ENCODE measurements at regions not wholly inside any gene's neighbourhood (a gene's known extent, or its start where the extent isn't known, plus 50 kb on each side); places are given as distances from the start of the nearest gene placed in this dataset.

DNA sequence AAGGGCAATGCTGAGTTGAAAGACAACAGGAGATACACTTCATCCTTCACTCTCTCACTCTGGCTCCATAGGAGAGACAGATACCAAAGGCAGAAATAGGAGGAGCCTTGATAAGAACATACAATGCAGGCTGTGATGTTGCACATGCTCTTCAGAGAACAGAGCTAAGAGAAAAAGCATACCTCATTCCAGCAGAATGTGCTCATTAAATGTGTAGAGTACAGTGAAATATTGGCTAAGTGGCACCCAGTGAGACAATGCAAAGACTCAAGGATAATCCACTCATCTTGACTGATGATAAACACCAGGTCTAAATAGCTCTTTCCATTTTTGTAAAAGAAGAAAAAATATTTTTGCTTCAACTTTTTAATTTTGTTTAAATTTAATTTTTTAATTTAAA is 139.7 kb downstream of the OR2K2 start:
- Mint-ChIP-seq H3K9me3 (no peaks in the 10 kb centered on the region), H3K4me1 (peaks cover 13% of the 10 kb centered on the region), H3K27me3 (ENCODE audit: low read depth) (no peaks in the 10 kb centered on the region), H3K4me3 (no peak overlapping the region), H3K27ac (no peak overlapping the region), H3K36me3 (no peaks in the 10 kb centered on the region)
- ATAC-seq (no peak), DNase-seq (ENCODE audit: low spot score) (no peak)
- TF ChIP-seq, protein P1, sequence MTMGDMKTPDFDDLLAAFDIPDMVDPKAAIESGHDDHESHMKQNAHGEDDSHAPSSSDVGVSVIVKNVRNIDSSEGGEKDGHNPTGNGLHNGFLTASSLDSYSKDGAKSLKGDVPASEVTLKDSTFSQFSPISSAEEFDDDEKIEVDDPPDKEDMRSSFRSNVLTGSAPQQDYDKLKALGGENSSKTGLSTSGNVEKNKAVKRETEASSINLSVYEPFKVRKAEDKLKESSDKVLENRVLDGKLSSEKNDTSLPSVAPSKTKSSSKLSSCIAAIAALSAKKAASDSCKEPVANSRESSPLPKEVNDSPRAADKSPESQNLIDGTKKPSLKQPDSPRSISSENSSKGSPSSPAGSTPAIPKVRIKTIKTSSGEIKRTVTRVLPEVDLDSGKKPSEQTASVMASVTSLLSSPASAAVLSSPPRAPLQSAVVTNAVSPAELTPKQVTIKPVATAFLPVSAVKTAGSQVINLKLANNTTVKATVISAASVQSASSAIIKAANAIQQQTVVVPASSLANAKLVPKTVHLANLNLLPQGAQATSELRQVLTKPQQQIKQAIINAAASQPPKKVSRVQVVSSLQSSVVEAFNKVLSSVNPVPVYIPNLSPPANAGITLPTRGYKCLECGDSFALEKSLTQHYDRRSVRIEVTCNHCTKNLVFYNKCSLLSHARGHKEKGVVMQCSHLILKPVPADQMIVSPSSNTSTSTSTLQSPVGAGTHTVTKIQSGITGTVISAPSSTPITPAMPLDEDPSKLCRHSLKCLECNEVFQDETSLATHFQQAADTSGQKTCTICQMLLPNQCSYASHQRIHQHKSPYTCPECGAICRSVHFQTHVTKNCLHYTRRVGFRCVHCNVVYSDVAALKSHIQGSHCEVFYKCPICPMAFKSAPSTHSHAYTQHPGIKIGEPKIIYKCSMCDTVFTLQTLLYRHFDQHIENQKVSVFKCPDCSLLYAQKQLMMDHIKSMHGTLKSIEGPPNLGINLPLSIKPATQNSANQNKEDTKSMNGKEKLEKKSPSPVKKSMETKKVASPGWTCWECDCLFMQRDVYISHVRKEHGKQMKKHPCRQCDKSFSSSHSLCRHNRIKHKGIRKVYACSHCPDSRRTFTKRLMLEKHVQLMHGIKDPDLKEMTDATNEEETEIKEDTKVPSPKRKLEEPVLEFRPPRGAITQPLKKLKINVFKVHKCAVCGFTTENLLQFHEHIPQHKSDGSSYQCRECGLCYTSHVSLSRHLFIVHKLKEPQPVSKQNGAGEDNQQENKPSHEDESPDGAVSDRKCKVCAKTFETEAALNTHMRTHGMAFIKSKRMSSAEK (CRISPR knock-in tag; IDR thresholded peaks at IDR 0.05; ENCODE audit: borderline replicate concordance), result no peak
- ChIA-PET CTCF (no interaction called here), POLR2A (no interaction called here)

DNA sequence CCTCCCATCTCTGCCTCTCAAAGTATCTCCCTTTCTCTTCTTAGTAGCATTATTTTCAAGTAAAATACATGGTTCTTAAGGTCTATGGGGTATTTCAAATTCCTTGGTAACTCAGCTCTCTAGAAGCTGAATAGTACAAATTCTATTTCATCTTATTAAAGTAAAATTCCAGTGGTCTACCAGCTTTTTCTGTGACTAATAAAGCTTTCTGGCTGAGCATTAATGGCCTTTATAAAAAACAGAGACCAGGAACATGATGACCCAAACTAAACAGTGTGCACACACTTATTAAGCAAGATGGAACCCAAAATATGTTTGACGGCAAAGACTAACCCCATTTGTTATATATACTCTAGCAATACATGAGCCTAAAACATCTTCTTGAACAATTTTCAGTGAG is 142.6 kb downstream of the OR2K2 start:
- POLR2A ChIA-PET, result no interaction called here
- DNase-seq (ENCODE audit: low spot score) (no peak), ATAC-seq (no peak)
- TF ChIP-seq ZNF396 (CRISPR knock-in tag; IDR thresholded peaks at IDR 0.05; ENCODE audit: borderline replicate concordance) (no peak), GTF2I (CRISPR knock-in tag; conservative IDR thresholded peaks at IDR 0.05) (no peak), ESRRA (CRISPR knock-in tag; IDR thresholded peaks at IDR 0.05; ENCODE audit: borderline replicate concordance) (no peak), NR3C1 (CRISPR knock-in tag; conservative IDR thresholded peaks at IDR 0.05; ENCODE audit: low read depth) (no peak), NR1H2 (CRISPR knock-in tag; IDR thresholded peaks at IDR 0.05) (no peak)
- TF ChIP-seq, protein P2, sequence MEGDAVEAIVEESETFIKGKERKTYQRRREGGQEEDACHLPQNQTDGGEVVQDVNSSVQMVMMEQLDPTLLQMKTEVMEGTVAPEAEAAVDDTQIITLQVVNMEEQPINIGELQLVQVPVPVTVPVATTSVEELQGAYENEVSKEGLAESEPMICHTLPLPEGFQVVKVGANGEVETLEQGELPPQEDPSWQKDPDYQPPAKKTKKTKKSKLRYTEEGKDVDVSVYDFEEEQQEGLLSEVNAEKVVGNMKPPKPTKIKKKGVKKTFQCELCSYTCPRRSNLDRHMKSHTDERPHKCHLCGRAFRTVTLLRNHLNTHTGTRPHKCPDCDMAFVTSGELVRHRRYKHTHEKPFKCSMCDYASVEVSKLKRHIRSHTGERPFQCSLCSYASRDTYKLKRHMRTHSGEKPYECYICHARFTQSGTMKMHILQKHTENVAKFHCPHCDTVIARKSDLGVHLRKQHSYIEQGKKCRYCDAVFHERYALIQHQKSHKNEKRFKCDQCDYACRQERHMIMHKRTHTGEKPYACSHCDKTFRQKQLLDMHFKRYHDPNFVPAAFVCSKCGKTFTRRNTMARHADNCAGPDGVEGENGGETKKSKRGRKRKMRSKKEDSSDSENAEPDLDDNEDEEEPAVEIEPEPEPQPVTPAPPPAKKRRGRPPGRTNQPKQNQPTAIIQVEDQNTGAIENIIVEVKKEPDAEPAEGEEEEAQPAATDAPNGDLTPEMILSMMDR (IDR thresholded peaks at IDR 0.05), result no peak
- TF ChIP-seq, protein P3, sequence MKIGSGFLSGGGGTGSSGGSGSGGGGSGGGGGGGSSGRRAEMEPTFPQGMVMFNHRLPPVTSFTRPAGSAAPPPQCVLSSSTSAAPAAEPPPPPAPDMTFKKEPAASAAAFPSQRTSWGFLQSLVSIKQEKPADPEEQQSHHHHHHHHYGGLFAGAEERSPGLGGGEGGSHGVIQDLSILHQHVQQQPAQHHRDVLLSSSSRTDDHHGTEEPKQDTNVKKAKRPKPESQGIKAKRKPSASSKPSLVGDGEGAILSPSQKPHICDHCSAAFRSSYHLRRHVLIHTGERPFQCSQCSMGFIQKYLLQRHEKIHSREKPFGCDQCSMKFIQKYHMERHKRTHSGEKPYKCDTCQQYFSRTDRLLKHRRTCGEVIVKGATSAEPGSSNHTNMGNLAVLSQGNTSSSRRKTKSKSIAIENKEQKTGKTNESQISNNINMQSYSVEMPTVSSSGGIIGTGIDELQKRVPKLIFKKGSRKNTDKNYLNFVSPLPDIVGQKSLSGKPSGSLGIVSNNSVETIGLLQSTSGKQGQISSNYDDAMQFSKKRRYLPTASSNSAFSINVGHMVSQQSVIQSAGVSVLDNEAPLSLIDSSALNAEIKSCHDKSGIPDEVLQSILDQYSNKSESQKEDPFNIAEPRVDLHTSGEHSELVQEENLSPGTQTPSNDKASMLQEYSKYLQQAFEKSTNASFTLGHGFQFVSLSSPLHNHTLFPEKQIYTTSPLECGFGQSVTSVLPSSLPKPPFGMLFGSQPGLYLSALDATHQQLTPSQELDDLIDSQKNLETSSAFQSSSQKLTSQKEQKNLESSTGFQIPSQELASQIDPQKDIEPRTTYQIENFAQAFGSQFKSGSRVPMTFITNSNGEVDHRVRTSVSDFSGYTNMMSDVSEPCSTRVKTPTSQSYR (CRISPR knock-in tag; IDR thresholded peaks at IDR 0.05), result no peak
- TF ChIP-seq, protein P4, sequence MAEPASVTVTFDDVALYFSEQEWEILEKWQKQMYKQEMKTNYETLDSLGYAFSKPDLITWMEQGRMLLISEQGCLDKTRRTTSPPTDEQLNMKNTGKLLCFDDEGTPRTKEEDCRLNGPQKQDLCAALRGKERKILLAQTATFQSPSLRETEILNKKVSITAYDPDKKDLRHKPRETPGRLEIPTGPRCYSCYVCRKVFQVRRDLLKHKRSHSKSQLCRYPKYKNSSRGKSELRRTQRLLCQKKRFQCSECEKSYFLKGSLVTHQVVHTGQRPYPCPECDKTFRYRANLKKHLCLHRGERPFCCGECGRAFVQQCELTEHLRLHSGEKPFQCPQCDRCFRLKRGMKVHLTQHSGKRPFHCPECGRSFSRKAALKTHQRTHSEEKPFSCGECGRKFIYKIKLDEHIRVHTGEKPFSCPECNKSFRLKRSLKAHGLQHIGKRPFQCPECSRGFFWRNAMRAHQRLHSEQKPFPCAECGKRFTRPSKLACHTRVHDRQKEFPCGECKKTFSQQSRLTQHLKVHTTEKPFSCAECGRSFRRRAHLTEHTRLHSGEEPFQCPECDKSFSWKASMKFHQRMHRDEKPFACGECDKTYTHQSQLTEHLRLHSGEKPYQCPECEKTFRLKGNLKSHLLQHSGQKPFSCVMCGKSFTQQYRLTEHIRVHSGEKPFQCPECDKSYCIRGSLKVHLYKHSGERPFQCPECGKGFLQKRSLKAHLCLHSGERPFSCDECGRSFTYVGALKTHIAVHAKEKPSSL (CRISPR knock-in tag; conservative IDR thresholded peaks at IDR 0.05), result no peak
- H3K27me3 Mint-ChIP-seq (ENCODE audit: low read depth), result no peaks in the 10 kb centered on the region
- CTCF ChIA-PET, result no interaction called here
- no peak overlapping the region for H3K4me3 Mint-ChIP-seq
- H3K9me3 Mint-ChIP-seq, result peaks cover 5% of the 10 kb centered on the region
- peaks cover 5% of the 10 kb centered on the region; the same call in 1 of the 2 replicates for H3K4me1 Mint-ChIP-seq
- H3K27ac Mint-ChIP-seq, result no peak overlapping the region
- H3K36me3 Mint-ChIP-seq, result no peaks in the 10 kb centered on the region

DNA sequence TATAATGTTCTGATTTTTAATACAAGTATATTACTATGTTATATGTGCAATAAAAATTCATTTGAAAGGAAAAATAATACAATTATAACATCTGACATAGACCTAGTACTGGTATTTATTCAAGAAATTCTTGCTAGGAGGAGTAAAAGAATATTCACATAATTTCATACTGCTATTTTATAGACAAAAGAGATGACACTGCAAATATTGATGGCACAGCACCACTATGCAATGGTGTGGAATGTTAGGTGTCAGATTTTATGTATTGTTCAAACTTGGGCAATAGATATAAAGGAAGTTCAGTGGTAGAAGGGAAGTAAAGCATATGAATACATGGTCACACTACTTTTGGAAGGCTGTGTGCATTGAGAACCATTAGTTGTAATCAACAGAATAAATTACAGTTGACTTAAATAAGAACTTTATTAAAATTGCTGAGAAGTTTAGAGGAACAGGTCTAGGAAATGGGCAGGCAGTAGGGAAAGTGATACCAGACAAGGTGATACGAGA is 143.9 kb downstream of the OR2K2 start:
- POLR2A ChIA-PET, result no interaction called here
- no peak overlapping the region for H3K27ac Mint-ChIP-seq
- CTCF ChIA-PET, result no interaction called here
- no peak for TF ChIP-seq SP1 (CRISPR knock-in tag; conservative IDR thresholded peaks at IDR 0.05)
- no peak for TF ChIP-seq ZNF396 (CRISPR knock-in tag; IDR thresholded peaks at IDR 0.05; ENCODE audit: borderline replicate concordance)
- TF ChIP-seq ETV6 (CRISPR knock-in tag; IDR thresholded peaks at IDR 0.05), result no peak
- no peak for TF ChIP-seq KAT7 (CRISPR knock-in tag; IDR thresholded peaks at IDR 0.05; ENCODE audit: borderline replicate concordance)
- TF ChIP-seq, protein P5, sequence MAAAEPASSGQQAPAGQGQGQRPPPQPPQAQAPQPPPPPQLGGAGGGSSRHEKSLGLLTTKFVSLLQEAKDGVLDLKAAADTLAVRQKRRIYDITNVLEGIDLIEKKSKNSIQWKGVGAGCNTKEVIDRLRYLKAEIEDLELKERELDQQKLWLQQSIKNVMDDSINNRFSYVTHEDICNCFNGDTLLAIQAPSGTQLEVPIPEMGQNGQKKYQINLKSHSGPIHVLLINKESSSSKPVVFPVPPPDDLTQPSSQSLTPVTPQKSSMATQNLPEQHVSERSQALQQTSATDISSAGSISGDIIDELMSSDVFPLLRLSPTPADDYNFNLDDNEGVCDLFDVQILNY (CRISPR knock-in tag; IDR thresholded peaks at IDR 0.05), result no peak
- TF ChIP-seq, protein P6, sequence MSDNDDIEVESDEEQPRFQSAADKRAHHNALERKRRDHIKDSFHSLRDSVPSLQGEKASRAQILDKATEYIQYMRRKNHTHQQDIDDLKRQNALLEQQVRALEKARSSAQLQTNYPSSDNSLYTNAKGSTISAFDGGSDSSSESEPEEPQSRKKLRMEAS (CRISPR knock-in tag; IDR thresholded peaks at IDR 0.05), result no peak
- TF ChIP-seq, protein P7, sequence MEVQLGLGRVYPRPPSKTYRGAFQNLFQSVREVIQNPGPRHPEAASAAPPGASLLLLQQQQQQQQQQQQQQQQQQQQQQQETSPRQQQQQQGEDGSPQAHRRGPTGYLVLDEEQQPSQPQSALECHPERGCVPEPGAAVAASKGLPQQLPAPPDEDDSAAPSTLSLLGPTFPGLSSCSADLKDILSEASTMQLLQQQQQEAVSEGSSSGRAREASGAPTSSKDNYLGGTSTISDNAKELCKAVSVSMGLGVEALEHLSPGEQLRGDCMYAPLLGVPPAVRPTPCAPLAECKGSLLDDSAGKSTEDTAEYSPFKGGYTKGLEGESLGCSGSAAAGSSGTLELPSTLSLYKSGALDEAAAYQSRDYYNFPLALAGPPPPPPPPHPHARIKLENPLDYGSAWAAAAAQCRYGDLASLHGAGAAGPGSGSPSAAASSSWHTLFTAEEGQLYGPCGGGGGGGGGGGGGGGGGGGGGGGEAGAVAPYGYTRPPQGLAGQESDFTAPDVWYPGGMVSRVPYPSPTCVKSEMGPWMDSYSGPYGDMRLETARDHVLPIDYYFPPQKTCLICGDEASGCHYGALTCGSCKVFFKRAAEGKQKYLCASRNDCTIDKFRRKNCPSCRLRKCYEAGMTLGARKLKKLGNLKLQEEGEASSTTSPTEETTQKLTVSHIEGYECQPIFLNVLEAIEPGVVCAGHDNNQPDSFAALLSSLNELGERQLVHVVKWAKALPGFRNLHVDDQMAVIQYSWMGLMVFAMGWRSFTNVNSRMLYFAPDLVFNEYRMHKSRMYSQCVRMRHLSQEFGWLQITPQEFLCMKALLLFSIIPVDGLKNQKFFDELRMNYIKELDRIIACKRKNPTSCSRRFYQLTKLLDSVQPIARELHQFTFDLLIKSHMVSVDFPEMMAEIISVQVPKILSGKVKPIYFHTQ (CRISPR knock-in tag; IDR thresholded peaks at IDR 0.05), result no peak

More for the DNA sequence above, 143.9 kb downstream of the OR2K2 start:
- DNase-seq (ENCODE audit: low spot score) (no peak), ATAC-seq (no peak)
- Mint-ChIP-seq H3K27me3 (ENCODE audit: low read depth) (no peaks in the 10 kb centered on the region), H3K4me3 (no peak overlapping the region), H3K36me3 (no peaks in the 10 kb centered on the region), H3K9me3 (peaks cover 5% of the 10 kb centered on the region), H3K4me1 (no peaks in the 10 kb centered on the region)
